Neural progenitor cell (in vitro differentiated cells): ENCODE measurements at regions not wholly inside any gene's neighbourhood (a gene's known extent, or its start where the extent isn't known, plus 50 kb on each side); places are given as distances from the start of the nearest gene placed in this dataset.

ENCODE experiments used
- DNase-seq: peaks from one replicate; pipeline ENCODE4 v3.0.0-alpha.2; 2016; ENCODE audit warnings: low spot score
- H2AFZ ChIP-seq: fragments of 200-600 bp; sonication (generic); replicated peaks from 2 replicates; pipeline ENCODE4 v1.6.1; 2016; ENCODE audit warnings: antibody characterized with exemption
- H3F3A ChIP-seq: fragments of 200-600 bp; sonication (generic); 2 replicates; pipeline ENCODE4 v1.6.1; 2016; ENCODE audit warnings: antibody characterized with exemption, low read depth
- H3K27ac ChIP-seq: fragments of 200-600 bp; sonication (generic); 2 replicates; pipeline ENCODE4 v1.5.1; 2016; ENCODE audit warnings: mild to moderate bottlenecking
- H3K27me3 ChIP-seq: fragments of 200-600 bp; sonication (generic); 2 replicates; pipeline ENCODE4 v1.6.1; 2016; ENCODE audit warnings: mild to moderate bottlenecking, moderate library complexity
- H3K36me3 ChIP-seq: fragments of 200-600 bp; sonication (generic); 2 replicates; pipeline ENCODE4 v1.5.1; 2016
- H3K4me1 ChIP-seq: fragments of 200-600 bp; sonication (generic); 2 replicates; pipeline ENCODE4 v1.6.1; 2016; ENCODE audit warnings: mixed run types
- H3K4me2 ChIP-seq: fragments of 200-600 bp; sonication (generic); 2 replicates; pipeline ENCODE4 v1.6.1; 2016
- H3K4me3 ChIP-seq: fragments of 200-600 bp; sonication (generic); 2 replicates; pipeline ENCODE4 v1.5.1; 2016
- H3K79me2 ChIP-seq: fragments of 200-600 bp; sonication (generic); 2 replicates; pipeline ENCODE4 v1.6.1; 2016; ENCODE audit warnings: low read depth
- H3K9ac ChIP-seq: fragments of 200-600 bp; sonication (generic); 2 replicates; pipeline ENCODE4 v1.6.1; 2016
- H3K9me3 ChIP-seq: fragments of 200-600 bp; sonication (generic); 2 replicates; pipeline ENCODE4 v1.5.1; 2016; ENCODE audit warnings: low read depth
- H4K20me1 ChIP-seq: fragments of 200-600 bp; sonication (generic); 2 replicates; pipeline ENCODE4 v1.6.1; 2016; ENCODE audit warnings: low read depth
- H3K27ac Mint-ChIP-seq: 3 replicates; pipeline ENCODE4 v1.8.0; 2021; ENCODE audit warnings: mixed read lengths
- H3K27me3 Mint-ChIP-seq: 2 replicates; pipeline ENCODE4 v1.8.0; 2022; ENCODE audit warnings: low read depth, mild to moderate bottlenecking, inconsistent platforms, moderate library complexity, mixed read lengths; ENCODE audit not compliant: insufficient read depth
- H3K36me3 Mint-ChIP-seq: 3 replicates; pipeline ENCODE4 v1.8.0; 2021; ENCODE audit warnings: mixed read lengths
- H3K4me1 Mint-ChIP-seq: 3 replicates; pipeline ENCODE4 v1.8.0; 2021; ENCODE audit warnings: mixed read lengths
- H3K4me3 Mint-ChIP-seq: 3 replicates; pipeline ENCODE4 v1.8.0; 2021; ENCODE audit warnings: mild to moderate bottlenecking, moderate library complexity, mixed read lengths
- H3K9me3 Mint-ChIP-seq: 3 replicates; pipeline ENCODE4 v1.8.0; 2020; ENCODE audit warnings: mixed read lengths
- EZH2 ChIP-seq: fragments of 200-600 bp; sonication (generic); IDR thresholded peaks from 2 replicates; pipeline ENCODE4 v1.6.1; 2017; ENCODE audit warnings: antibody characterized with exemption, mild to moderate bottlenecking, moderate library complexity
- EZH2phosphoT487 ChIP-seq: fragments of 200-600 bp; sonication (generic); IDR thresholded peaks from 2 replicates; pipeline ENCODE4 v1.6.1; 2017; ENCODE audit warnings: antibody characterized with exemption
- TF ChIP-seq, protein P1 (sequence below): fragments of 200-600 bp; sonication (generic); IDR thresholded peaks from 2 replicates; pipeline ENCODE4 v1.5.1; 2017; ENCODE audit warnings: antibody characterized with exemption, mild to moderate bottlenecking

DNA sequence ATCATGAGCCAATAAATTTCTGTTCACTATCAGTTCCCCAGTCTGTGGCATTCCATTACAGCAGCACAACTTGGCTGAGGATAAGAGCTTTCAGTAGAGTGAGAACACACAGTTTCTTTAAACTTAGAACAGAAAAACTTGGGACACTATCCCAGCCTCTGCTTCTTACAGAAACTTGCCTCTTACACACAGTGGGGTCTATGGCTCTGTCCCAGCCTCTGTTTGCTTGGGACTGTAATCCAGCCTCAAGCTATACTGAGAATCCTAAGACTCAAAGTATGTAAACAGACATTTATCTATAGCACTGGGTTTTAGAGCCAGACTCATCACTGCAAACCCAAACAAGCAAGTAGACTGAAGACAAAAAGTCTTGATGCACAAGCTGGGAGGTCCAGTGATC lies 355.8 kb upstream of the VSTM2A start:
- no peaks in the 10 kb centered on the region for H3K9me3 ChIP-seq
- no peaks in the 10 kb centered on the region for H3F3A ChIP-seq
- Mint-ChIP-seq H3K4me3 (no peak overlapping the region), H3K9me3 (no peaks in the 10 kb centered on the region), H3K27me3 (peaks cover 5% of the 10 kb centered on the region), H3K4me1 (peaks cover 6% of the 10 kb centered on the region), H3K36me3 (no peaks in the 10 kb centered on the region), H3K27ac (no peak overlapping the region)
- no peak for TF ChIP-seq EZH2
- H3K27ac ChIP-seq, result no peak overlapping the region
- peaks cover 12% of the 10 kb centered on the region for H3K4me1 ChIP-seq
- H2AFZ ChIP-seq, result no peak overlapping the region
- H4K20me1 ChIP-seq, result no peaks in the 10 kb centered on the region
- no peak overlapping the region for H3K9ac ChIP-seq
- no peaks in the 10 kb centered on the region for H3K27me3 ChIP-seq
- no peak overlapping the region for H3K4me3 ChIP-seq
- DNase-seq, result no peak
- H3K36me3 ChIP-seq, result no peaks in the 10 kb centered on the region
- H3K4me2 ChIP-seq, result no peak overlapping the region
- no peaks in the 10 kb centered on the region for H3K79me2 ChIP-seq

DNA sequence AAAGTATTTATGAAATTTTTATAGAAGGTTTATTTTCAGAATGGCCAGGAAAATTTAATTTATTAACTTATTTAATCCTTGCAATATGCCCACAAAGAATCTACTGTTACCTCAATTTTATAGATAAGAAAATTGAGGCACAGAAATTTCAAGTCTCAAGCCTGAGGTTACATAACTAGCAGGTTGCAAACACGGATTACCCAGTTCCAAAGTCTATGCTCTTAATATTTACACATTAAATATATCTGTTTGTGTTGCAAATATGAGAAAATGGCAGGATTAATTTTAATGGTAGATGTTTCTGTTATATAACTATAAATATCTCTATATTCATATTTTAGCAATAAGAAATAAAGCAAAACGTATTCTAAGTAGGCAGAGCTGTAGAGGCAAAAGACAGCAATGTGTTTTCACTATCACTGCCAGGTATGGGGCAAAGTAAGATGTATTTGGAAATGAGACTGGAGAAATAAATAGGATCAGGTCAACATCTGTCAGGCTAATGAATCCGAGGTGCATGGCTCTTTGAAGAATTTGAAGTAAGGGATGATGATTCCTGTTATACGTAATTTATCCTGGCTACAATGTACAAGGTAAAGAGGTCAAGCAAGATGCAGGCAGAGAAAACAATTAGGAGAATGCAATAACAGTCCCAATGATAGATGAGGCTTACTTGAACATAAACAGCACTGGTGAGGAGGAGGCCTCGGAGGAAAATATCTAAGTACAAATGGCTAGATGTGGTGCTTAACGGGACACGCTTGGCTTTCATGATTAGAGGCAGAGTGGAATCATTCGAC lies 354.1 kb upstream of the VSTM2A start:
- Histone ChIP-seq H3K9me3 (no peaks in the 10 kb centered on the region), H2AFZ (no peak overlapping the region), H3F3A (no peaks in the 10 kb centered on the region), H3K9ac (no peak overlapping the region), H3K4me2 (no peak overlapping the region), H3K4me3 (no peak overlapping the region), H4K20me1 (no peaks in the 10 kb centered on the region), H3K4me1 (peaks cover 12% of the 10 kb centered on the region), H3K27ac (no peak overlapping the region), H3K36me3 (no peaks in the 10 kb centered on the region), H3K79me2 (no peaks in the 10 kb centered on the region), H3K27me3 (no peaks in the 10 kb centered on the region)
- H3K4me1 Mint-ChIP-seq, result peaks cover 6% of the 10 kb centered on the region
- H3K27ac Mint-ChIP-seq, result no peak overlapping the region
- TF ChIP-seq EZH2phosphoT487, result no peak
- TF ChIP-seq EZH2, result no peak
- TF ChIP-seq, protein P1, sequence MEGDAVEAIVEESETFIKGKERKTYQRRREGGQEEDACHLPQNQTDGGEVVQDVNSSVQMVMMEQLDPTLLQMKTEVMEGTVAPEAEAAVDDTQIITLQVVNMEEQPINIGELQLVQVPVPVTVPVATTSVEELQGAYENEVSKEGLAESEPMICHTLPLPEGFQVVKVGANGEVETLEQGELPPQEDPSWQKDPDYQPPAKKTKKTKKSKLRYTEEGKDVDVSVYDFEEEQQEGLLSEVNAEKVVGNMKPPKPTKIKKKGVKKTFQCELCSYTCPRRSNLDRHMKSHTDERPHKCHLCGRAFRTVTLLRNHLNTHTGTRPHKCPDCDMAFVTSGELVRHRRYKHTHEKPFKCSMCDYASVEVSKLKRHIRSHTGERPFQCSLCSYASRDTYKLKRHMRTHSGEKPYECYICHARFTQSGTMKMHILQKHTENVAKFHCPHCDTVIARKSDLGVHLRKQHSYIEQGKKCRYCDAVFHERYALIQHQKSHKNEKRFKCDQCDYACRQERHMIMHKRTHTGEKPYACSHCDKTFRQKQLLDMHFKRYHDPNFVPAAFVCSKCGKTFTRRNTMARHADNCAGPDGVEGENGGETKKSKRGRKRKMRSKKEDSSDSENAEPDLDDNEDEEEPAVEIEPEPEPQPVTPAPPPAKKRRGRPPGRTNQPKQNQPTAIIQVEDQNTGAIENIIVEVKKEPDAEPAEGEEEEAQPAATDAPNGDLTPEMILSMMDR, result no peak
- no peaks in the 10 kb centered on the region for H3K36me3 Mint-ChIP-seq
- H3K27me3 Mint-ChIP-seq, result peaks cover 5% of the 10 kb centered on the region
- DNase-seq, result no peak
- H3K9me3 Mint-ChIP-seq, result no peaks in the 10 kb centered on the region
- no peak overlapping the region for H3K4me3 Mint-ChIP-seq

- peaks cover 5% of the 10 kb centered on the region for H3K27me3 Mint-ChIP-seq
Measured at GRCh38 chr7:54188843-54189242, 353.3 kb upstream of the VSTM2A start.

More at GRCh38 chr7:54188843-54189242, 353.3 kb upstream of the VSTM2A start:
- H3K4me1 Mint-ChIP-seq, result peaks cover 6% of the 10 kb centered on the region
- H3K4me1 ChIP-seq, result peaks cover 12% of the 10 kb centered on the region
- no peaks in the 10 kb centered on the region for H3K27me3 ChIP-seq
- no peak overlapping the region for H3K4me3 ChIP-seq
- H3K36me3 Mint-ChIP-seq, result no peaks in the 10 kb centered on the region
- H3K9ac ChIP-seq, result no peak overlapping the region
- no peak overlapping the region for H3K4me3 Mint-ChIP-seq
- H2AFZ ChIP-seq, result no peak overlapping the region
- H3K9me3 ChIP-seq, result no peaks in the 10 kb centered on the region
- H3K79me2 ChIP-seq, result no peaks in the 10 kb centered on the region
- TF ChIP-seq EZH2phosphoT487, result no peak
- TF ChIP-seq, protein P1, result no peak
- TF ChIP-seq EZH2, result no peak
- no peak for DNase-seq
- H3K4me2 ChIP-seq, result no peak overlapping the region
- no peak overlapping the region for H3K27ac Mint-ChIP-seq
- H3K27ac ChIP-seq, result no peak overlapping the region
- H3K9me3 Mint-ChIP-seq, result no peaks in the 10 kb centered on the region
- H3K36me3 ChIP-seq, result no peaks in the 10 kb centered on the region
- no peaks in the 10 kb centered on the region for H4K20me1 ChIP-seq
- H3F3A ChIP-seq, result no peaks in the 10 kb centered on the region
